ENCODE measurements at regions not wholly inside any gene's neighbourhood (a gene's known extent, or its start where the extent isn't known, plus 50 kb on each side); places are given as distances from the start of the nearest gene placed in this dataset.

GRCh38 chr14:56949828-56950227 lies 139.5 kb upstream of the OTX2 start:
- H3K4me3 Mint-ChIP-seq, result no peak overlapping the region

GRCh38 chr14:56945291-56945690 lies 135.0 kb upstream of the OTX2 start:
- Mint-ChIP-seq H3K27ac (no peak overlapping the region), H3K36me3 (peaks cover 2% of the 10 kb centered on the region), H3K4me3 (no peak overlapping the region), H3K9me3 (peaks cover 3 to 8% (median 6%) of the 10 kb centered on the region in 3 donors), H3K27me3 (peaks cover 1% of the 10 kb centered on the region), H3K4me1 (peaks cover 0 to 3% (median 0%) of the 10 kb centered on the region in 3 donors)

More at GRCh38 chr14:56949828-56950227, 139.5 kb upstream of the OTX2 start:
- Mint-ChIP-seq H3K36me3 (peaks cover 2% of the 10 kb centered on the region), H3K4me1 (peaks cover 0 to 3% (median 0%) of the 10 kb centered on the region in 3 donors), H3K27ac (no peak overlapping the region), H3K27me3 (no peaks in the 10 kb centered on the region), H3K9me3 (peaks cover 0 to 1% (median 0%) of the 10 kb centered on the region in 3 donors)

- Mint-ChIP-seq H3K4me1 (peaks cover 0 to 3% (median 0%) of the 10 kb centered on the region in 3 donors), H3K27ac (no peak overlapping the region), H3K9me3 (peaks cover 3 to 9% (median 9%) of the 10 kb centered on the region in 3 donors), H3K36me3 (peaks cover 2% of the 10 kb centered on the region), H3K4me3 (no peak overlapping the region), H3K27me3 (peaks cover 1% of the 10 kb centered on the region)
Observed at GRCh38 chr14:56944397-56944796, 134.1 kb upstream of the OTX2 start.

GRCh38 chr14:56933446-56933845 lies 123.2 kb upstream of the OTX2 start:
- H3K4me1 Mint-ChIP-seq, result no peaks in the 10 kb centered on the region
- H3K27ac Mint-ChIP-seq, result no peak overlapping the region
- peaks cover 0 to 1% (median 0%) of the 10 kb centered on the region in 3 donors for H3K9me3 Mint-ChIP-seq
- H3K4me3 Mint-ChIP-seq, result no peak overlapping the region
- no peaks in the 10 kb centered on the region for H3K36me3 Mint-ChIP-seq
- H3K27me3 Mint-ChIP-seq, result no peaks in the 10 kb centered on the region

GRCh38 chr14:56918849-56919574 lies 108.7 kb upstream of the OTX2 start:
- Mint-ChIP-seq H3K27me3 (no peaks in the 10 kb centered on the region), H3K9me3 (peaks cover 0 to 4% (median 3%) of the 10 kb centered on the region in 3 donors), H3K27ac (no peak overlapping the region), H3K4me1 (peaks cover 0 to 4% (median 3%) of the 10 kb centered on the region in 3 donors), H3K4me3 (no peak overlapping the region), H3K36me3 (no peaks in the 10 kb centered on the region)

- Mint-ChIP-seq H3K4me3 (no peak overlapping the region), H3K9me3 (peaks cover 0 to 3% (median 2%) of the 10 kb centered on the region in 3 donors), H3K36me3 (no peaks in the 10 kb centered on the region), H3K4me1 (peaks cover 0 to 2% (median 1%) of the 10 kb centered on the region in 3 donors), H3K27me3 (peaks cover 3% of the 10 kb centered on the region), H3K27ac (no peak overlapping the region)
Observed at GRCh38 chr14:56905282-56905681, 95.0 kb upstream of the OTX2 start.

- Mint-ChIP-seq H3K4me3 (no peak overlapping the region), H3K9me3 (peaks cover 0 to 3% (median 2%) of the 10 kb centered on the region in 3 donors), H3K4me1 (peaks cover 0 to 2% (median 1%) of the 10 kb centered on the region in 3 donors), H3K27ac (no peak overlapping the region), H3K36me3 (no peaks in the 10 kb centered on the region), H3K27me3 (peaks cover 3% of the 10 kb centered on the region)
Observed at GRCh38 chr14:56903304-56903969, 93.2 kb upstream of the OTX2 start.

- peaks cover 0 to 2% (median 1%) of the 10 kb centered on the region in 3 donors for H3K4me1 Mint-ChIP-seq
- H3K27ac Mint-ChIP-seq, result no peak overlapping the region
- H3K9me3 Mint-ChIP-seq, result peaks cover 0 to 3% (median 2%) of the 10 kb centered on the region in 3 donors
- H3K27me3 Mint-ChIP-seq, result peaks cover 5% of the 10 kb centered on the region
- H3K4me3 Mint-ChIP-seq, result no peak overlapping the region
- no peaks in the 10 kb centered on the region for H3K36me3 Mint-ChIP-seq
Observed at GRCh38 chr14:56902385-56902784, 92.1 kb upstream of the OTX2 start.

- Mint-ChIP-seq H3K9me3 (peaks cover 0 to 2% (median 0%) of the 10 kb centered on the region in 3 donors), H3K4me1 (peaks cover 0 to 4% (median 3%) of the 10 kb centered on the region in 3 donors), H3K27me3 (peaks cover 6% of the 10 kb centered on the region), H3K27ac (no peak overlapping the region), H3K36me3 (peaks cover 1% of the 10 kb centered on the region), H3K4me3 (no peak overlapping the region)
Observed at GRCh38 chr14:56900726-56901125, 90.4 kb upstream of the OTX2 start.

GRCh38 chr14:56899829-56900228 lies 89.5 kb upstream of the OTX2 start:
- peaks cover 6% of the 10 kb centered on the region for H3K27me3 Mint-ChIP-seq
- peaks cover 0 to 2% (median 0%) of the 10 kb centered on the region in 3 donors for H3K9me3 Mint-ChIP-seq
- peaks cover 0 to 3% (median 2%) of the 10 kb centered on the region in 3 donors for H3K4me1 Mint-ChIP-seq
- H3K27ac Mint-ChIP-seq, result no peak overlapping the region
- H3K36me3 Mint-ChIP-seq, result peaks cover 1% of the 10 kb centered on the region
- H3K4me3 Mint-ChIP-seq, result no peak overlapping the region

- Mint-ChIP-seq H3K4me1 (peaks cover 0 to 5% (median 2%) of the 10 kb centered on the region in 3 donors), H3K27ac (no peak overlapping the region), H3K36me3 (peaks cover 1% of the 10 kb centered on the region), H3K9me3 (no peaks in the 10 kb centered on the region), H3K27me3 (peaks cover 3% of the 10 kb centered on the region), H3K4me3 (no peak overlapping the region)
Observed at GRCh38 chr14:56896922-56897321, 86.6 kb upstream of the OTX2 start.

GRCh38 chr14:56896231-56896630 lies 86.0 kb upstream of the OTX2 start:
- H3K27me3 Mint-ChIP-seq, result peaks cover 3% of the 10 kb centered on the region
- H3K27ac Mint-ChIP-seq, result no peak overlapping the region

GRCh38 chr14:56895154-56895553 lies 84.9 kb upstream of the OTX2 start:
- H3K9me3 Mint-ChIP-seq, result no peaks in the 10 kb centered on the region
- no peak overlapping the region for H3K27ac Mint-ChIP-seq
- peaks cover 1% of the 10 kb centered on the region for H3K36me3 Mint-ChIP-seq
- H3K4me1 Mint-ChIP-seq, result peaks cover 0 to 5% (median 2%) of the 10 kb centered on the region in 3 donors
- no peak overlapping the region for H3K4me3 Mint-ChIP-seq
- H3K27me3 Mint-ChIP-seq, result peaks cover 3% of the 10 kb centered on the region

More at GRCh38 chr14:56896231-56896630, 86.0 kb upstream of the OTX2 start:
- Mint-ChIP-seq H3K4me1 (peaks cover 0 to 5% (median 2%) of the 10 kb centered on the region in 3 donors), H3K36me3 (peaks cover 1% of the 10 kb centered on the region), H3K4me3 (no peak overlapping the region), H3K9me3 (no peaks in the 10 kb centered on the region)

GRCh38 chr14:56894591-56894991 lies 84.3 kb upstream of the OTX2 start:
- no peaks in the 10 kb centered on the region for H3K9me3 Mint-ChIP-seq
- no peak overlapping the region for H3K27ac Mint-ChIP-seq
- H3K4me3 Mint-ChIP-seq, result no peak overlapping the region
- H3K36me3 Mint-ChIP-seq, result peaks cover 1% of the 10 kb centered on the region
- peaks cover 0 to 5% (median 2%) of the 10 kb centered on the region in 3 donors for H3K4me1 Mint-ChIP-seq
- peaks cover 3% of the 10 kb centered on the region for H3K27me3 Mint-ChIP-seq

- Mint-ChIP-seq H3K27me3 (peaks cover 4% of the 10 kb centered on the region), H3K9me3 (no peaks in the 10 kb centered on the region), H3K27ac (no peak overlapping the region), H3K4me1 (peaks cover 0 to 5% (median 2%) of the 10 kb centered on the region in 3 donors), H3K4me3 (no peak overlapping the region), H3K36me3 (peaks cover 1% of the 10 kb centered on the region)
Observed at GRCh38 chr14:56892959-56893358, 82.7 kb upstream of the OTX2 start.

Measured in IgD-negative memory B cell (primary cell).